Stimulated activated CD8-positive, alpha-beta memory T cell treated with anti-CD3 and anti-CD28 coated beads, Interleukin-12 subunit alpha, Interleukin-12 subunit beta, amount 100 ng/mL, for 24 hours (primary cell): ENCODE measurements at regions not wholly inside any gene's neighbourhood (a gene's known extent, or its start where the extent isn't known, plus 50 kb on each side); places are given as distances from the start of the nearest gene placed in this dataset.
"Not testable (repeated sequence)": the region's sequence is repeated elsewhere in the genome, so short reads cannot be mapped to it uniquely, and the experiment has no call there.

Source experiments
- DNase-seq: peaks from one replicate; pipeline ENCODE4 v3.0.0-alpha.2; 2020; ENCODE audit errors: extremely low read depth

- no peak for DNase-seq
Measured at GRCh38 chr2:17194083-17194482, 324.2 kb downstream of the RAD51AP2 start.

- not testable (repeated sequence) for DNase-seq
Measured at GRCh38 chr2:17193433-17193890, 324.8 kb downstream of the RAD51AP2 start.

- DNase-seq = no peak
Measured at GRCh38 chr2:17191223-17191622, 327.0 kb downstream of the RAD51AP2 start.

GRCh38 chr2:17190527-17190926 lies 327.7 kb downstream of the RAD51AP2 start:
- DNase-seq = no peak

DNA sequence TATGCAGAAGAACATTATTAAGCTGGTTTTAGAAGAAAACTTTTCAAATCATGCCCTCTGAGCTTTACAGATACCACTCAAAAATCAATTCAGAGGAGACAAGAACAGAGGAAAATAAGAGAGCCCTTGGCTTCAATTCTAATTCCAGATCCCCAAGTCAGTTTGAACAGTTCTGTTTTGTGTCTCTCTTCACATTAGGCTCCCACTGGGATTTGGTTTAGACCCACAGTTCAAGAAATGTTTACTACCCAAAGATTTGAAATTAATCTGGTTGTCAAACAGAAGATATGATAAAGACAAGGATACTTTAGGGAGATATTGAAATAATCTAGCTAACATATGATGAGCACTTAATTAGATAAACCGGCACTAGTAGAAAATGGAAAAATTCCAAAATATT lies 329.5 kb downstream of the RAD51AP2 start:
- DNase-seq = no peak

- DNase-seq = no peak
Measured at GRCh38 chr2:17184512-17184911, 333.7 kb downstream of the RAD51AP2 start.

GRCh38 chr2:17182399-17182798 lies 335.8 kb downstream of the RAD51AP2 start:
- no peak for DNase-seq

DNA sequence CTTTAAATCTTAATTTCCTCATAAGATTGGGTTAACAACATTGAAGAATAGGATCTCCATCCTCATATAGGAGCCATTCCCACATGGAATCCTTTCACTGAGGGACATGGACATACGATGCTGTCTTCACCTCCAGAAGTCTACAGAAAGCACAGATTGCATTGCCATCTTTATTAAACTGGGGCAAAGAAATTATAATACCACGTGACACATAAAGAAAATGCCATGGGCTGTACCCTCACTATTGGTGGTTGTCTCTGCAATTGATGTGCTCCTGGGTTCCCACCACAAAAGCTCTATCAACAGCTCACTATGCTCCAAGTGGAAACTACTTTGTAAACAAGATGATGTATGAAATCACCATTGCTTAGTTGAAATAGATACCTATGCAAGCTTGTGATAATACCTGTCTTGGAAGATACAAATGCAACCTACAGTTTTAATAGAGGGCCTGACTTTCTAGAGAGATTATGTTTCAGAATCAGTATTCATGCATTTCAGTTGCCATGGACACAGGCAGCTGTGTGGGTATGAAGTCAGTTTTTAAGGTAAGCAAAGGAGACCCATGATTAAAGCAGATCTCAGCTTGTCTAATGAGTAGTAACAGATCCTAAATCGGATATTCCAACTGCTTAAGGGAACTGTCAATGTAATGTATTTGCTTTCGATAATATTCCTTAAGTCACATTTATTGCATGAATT lies 337.0 kb downstream of the RAD51AP2 start:
- DNase-seq = no peak

- DNase-seq = no peak
Measured at GRCh38 chr2:17179145-17179808, 339.0 kb downstream of the RAD51AP2 start.

DNA sequence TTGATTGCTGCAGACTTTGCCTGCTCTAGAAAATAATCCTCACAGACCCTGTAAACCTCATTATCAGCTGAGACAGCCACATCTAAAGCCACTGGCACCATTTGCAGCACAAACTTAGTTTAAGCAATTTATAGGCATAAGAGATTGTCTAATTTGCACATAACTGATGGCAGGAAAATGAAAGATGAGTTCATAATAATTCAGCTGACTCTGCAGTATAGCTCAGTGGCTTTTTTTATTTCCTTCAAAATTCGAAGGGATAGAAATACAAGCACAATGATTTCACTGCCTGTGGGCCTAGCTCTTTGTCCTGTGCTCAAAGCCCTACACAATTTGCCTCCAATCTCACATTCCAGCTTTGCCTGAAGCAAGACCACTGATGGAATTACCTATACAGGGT lies 341.2 kb downstream of the RAD51AP2 start:
- DNase-seq = no peak

- no peak for DNase-seq
Measured at GRCh38 chr2:17171446-17172049, 346.7 kb downstream of the RAD51AP2 start.

- DNase-seq = no peak
Measured at GRCh38 chr2:17166506-17166905, 351.7 kb downstream of the RAD51AP2 start.

DNA sequence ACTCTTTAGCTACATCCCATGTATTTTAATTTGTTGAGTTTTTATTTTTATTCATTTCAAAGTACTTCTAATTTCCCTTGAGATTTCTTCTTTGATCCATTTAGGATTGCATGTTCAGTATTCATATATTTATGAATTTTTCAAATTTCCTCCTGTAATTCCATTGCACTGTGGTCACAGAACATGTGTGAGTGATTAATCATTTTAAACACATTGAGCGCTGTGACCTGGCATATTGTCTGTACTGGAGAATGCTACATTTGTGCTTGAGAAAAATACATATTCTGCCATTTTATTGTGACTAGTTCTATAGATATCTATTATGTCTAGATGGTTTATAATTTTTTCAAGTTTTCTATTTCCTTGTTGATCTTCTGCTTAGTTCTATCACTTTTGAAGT lies 353.7 kb downstream of the RAD51AP2 start:
- DNase-seq = no peak

DNA sequence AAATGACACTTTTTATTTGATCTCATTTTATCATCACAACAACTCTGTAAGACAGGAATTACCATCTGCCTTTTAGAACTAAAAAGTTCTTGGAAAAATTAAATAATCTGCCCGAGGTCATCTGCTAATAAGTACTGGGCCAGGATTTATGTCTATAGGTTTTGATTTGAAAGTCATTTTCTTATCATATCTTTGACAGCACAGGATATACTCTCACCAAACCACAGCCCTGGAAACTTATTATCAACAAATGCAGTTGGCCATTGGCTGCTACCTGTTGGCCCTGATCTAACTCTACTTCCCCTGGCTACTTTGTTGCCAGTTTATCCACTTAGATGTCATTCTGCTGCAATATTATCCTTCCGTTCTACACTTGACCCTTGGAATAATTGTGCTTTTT lies 354.6 kb downstream of the RAD51AP2 start:
- no peak for DNase-seq

GRCh38 chr2:17162713-17163112 lies 355.5 kb downstream of the RAD51AP2 start:
- DNase-seq = no peak

- DNase-seq = no peak
Measured at GRCh38 chr2:17160594-17160993, 357.6 kb downstream of the RAD51AP2 start.

DNA sequence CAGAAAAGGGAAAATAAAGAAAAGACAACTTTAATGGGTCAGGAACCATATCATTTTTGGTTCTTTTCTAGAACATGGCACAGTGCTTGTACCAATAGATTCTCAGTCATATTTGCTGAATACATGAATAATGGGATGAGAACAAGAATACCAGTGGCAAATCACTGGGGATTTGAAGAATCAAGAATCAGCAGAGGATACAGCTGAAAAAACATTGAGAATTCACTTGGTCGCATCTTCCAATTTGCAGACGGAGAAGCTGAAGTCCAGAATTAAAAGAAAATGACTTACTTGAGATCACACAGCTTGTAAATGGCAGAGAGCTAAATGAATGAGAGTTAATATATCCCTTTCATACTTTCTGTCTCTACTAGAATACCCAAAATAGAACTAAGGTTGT lies 362.2 kb downstream of the RAD51AP2 start:
- no peak for DNase-seq

GRCh38 chr2:17149945-17150344 lies 368.3 kb downstream of the RAD51AP2 start:
- no peak for DNase-seq

GRCh38 chr2:17148407-17149145 lies 369.7 kb downstream of the RAD51AP2 start:
- DNase-seq = no peak

DNA sequence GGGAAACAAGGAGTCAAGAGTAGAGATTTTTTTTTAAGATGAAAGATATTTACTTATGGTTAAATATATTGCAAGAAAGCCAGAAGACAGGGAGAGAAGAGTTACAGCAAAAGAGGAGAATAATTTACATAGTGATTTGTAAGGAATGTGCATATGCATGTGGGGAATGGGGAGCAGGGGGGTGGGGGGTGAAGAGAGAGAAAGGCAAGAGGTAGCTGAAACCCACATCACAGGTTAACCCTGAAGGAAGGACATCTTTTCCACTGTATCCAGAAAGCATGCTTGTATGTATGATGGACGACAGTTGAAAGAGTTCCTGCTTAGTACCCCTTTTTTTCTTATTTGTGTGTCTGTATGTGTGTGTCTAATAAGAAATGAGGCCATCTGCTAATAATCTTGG lies 371.9 kb downstream of the RAD51AP2 start:
- no peak for DNase-seq

DNA sequence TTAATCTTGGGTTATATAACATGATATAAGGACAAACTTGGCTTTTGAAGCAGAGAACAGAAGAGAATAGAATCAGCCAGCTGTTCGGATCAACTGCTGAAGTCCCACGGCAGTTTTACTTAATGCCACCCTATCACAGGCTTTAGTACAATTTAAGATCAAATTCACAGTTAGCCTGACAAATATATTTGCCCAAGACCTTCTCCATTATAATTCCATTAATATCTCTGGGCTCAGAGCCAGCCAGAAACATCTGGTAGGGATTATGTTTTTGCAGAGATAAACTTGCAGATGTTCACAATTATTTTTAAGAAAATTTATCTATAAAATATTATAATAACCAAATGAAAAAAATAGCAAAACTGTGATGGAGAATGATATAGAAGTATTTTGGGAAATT lies 381.4 kb downstream of the RAD51AP2 start:
- DNase-seq = no peak

- no peak for DNase-seq
Measured at GRCh38 chr2:17136231-17136630, 382.0 kb downstream of the RAD51AP2 start.
